Liver (tissue), 8 donors: ENCODE measurements at regions not wholly inside any gene's neighbourhood (a gene's known extent, or its start where the extent isn't known, plus 50 kb on each side); places are given as distances from the start of the nearest gene placed in this dataset.

Experiments
- DNase-seq: peaks from one replicate; pipeline ENCODE4 v3.0.0-alpha.2; 2017; ENCODE audit warnings: low spot score
- H3K27ac ChIP-seq, 2 donors: one replicate each; pipeline ENCODE4 v1.7.0; 2013; ENCODE audit warnings: inconsistent platforms in 2 of 2, low read length in 2 of 2, control low read depth in 1 of 2, low read depth in 1 of 2, mild to moderate bottlenecking in 1 of 2
- H3K27me3 ChIP-seq, 4 donors: one replicate each; pipeline versions ENCODE4 v1.6.1 to v1.7.0; 2013; ENCODE audit warnings: low read length in 3 of 4, inconsistent platforms in 1 of 4, mild to moderate bottlenecking in 1 of 4, moderate library complexity in 1 of 4; ENCODE audit not compliant: control insufficient read depth in 4 of 4, insufficient read depth in 4 of 4
- H3K36me3 ChIP-seq, 4 donors: one replicate each; pipeline versions ENCODE4 v1.6.1 to v1.7.0; 2013; ENCODE audit warnings: low read length in 3 of 4, mild to moderate bottlenecking in 3 of 4, low read depth in 1 of 4, moderate library complexity in 1 of 4; ENCODE audit not compliant: control insufficient read depth in 4 of 4, insufficient read depth in 3 of 4
- H3K4me1 ChIP-seq, 4 donors: one replicate each; pipeline versions ENCODE4 v1.6.1 to v1.7.0; 2013; ENCODE audit warnings: low read length in 3 of 4, mild to moderate bottlenecking in 3 of 4, moderate library complexity in 1 of 4; ENCODE audit not compliant: control insufficient read depth in 4 of 4, insufficient read depth in 4 of 4
- H3K4me3 ChIP-seq, 3 donors: one replicate each; pipeline versions ENCODE4 v1.6.1 to v1.7.0; 2013; ENCODE audit warnings: low read length in 3 of 3, control low read depth in 1 of 3, low read depth in 1 of 3, mild to moderate bottlenecking in 1 of 3
- H3K9ac ChIP-seq, 2 donors: one replicate each; pipeline ENCODE4 v1.7.0; 2013; ENCODE audit warnings: low read length in 2 of 2, mild to moderate bottlenecking in 2 of 2, moderate library complexity in 2 of 2, control low read depth in 1 of 2, low read depth in 1 of 2
- H3K9me3 ChIP-seq, 4 donors: one replicate each; pipeline versions ENCODE4 v1.6.1 to v1.7.0; 2013; ENCODE audit warnings: low read length in 3 of 4; ENCODE audit not compliant: control insufficient read depth in 4 of 4
- EGR1 ChIP-seq, 2 donors: IDR thresholded peaks; 2 replicates each; pipeline ENCODE4 v1.6.1; 2016 to 2018; ENCODE audit warnings: antibody characterized with exemption in 2 of 2, low read depth in 2 of 2
- FOXA1 ChIP-seq: IDR thresholded peaks from 2 replicates; pipeline ENCODE4 v1.6.1; 2016; ENCODE audit warnings: antibody characterized with exemption
- FOXA2 ChIP-seq: IDR thresholded peaks from 2 replicates; pipeline ENCODE4 v1.6.1; 2016; ENCODE audit warnings: antibody characterized with exemption
- GABPA ChIP-seq, 2 donors: IDR thresholded peaks in 1 of 2; conservative IDR thresholded peaks in 1 of 2; 2 replicates each; pipeline ENCODE4 v1.6.1; 2016; ENCODE audit warnings: antibody characterized with exemption in 2 of 2, mild to moderate bottlenecking in 1 of 2, moderate library complexity in 1 of 2
- HNF4G ChIP-seq: IDR thresholded peaks from 2 replicates; pipeline ENCODE4 v1.6.1; 2016; ENCODE audit warnings: antibody characterized with exemption
- JUND ChIP-seq, 2 donors: IDR thresholded peaks; 2 replicates each; pipeline ENCODE4 v1.6.1; 2016; ENCODE audit warnings: antibody characterized with exemption in 2 of 2
- NR2F2 ChIP-seq: IDR thresholded peaks from 2 replicates; pipeline ENCODE4 v1.6.1; 2016; ENCODE audit warnings: antibody characterized with exemption
- RAD21 ChIP-seq, 2 donors: IDR thresholded peaks; 2 replicates each; pipeline ENCODE4 v1.6.1; 2016; ENCODE audit warnings: antibody characterized with exemption in 2 of 2, mild to moderate bottlenecking in 2 of 2
- RXRA ChIP-seq, 2 donors: IDR thresholded peaks; 2 replicates each; pipeline ENCODE4 v1.6.1; 2017 to 2018; ENCODE audit warnings: antibody characterized with exemption in 2 of 2, mild to moderate bottlenecking in 1 of 2
- SP1 ChIP-seq: IDR thresholded peaks from 2 replicates; pipeline ENCODE4 v1.6.1; 2018; ENCODE audit warnings: antibody characterized with exemption, mild to moderate bottlenecking
- TAF1 ChIP-seq: conservative IDR thresholded peaks from 2 replicates; pipeline ENCODE4 v1.6.1; 2016; ENCODE audit warnings: antibody characterized with exemption, mild to moderate bottlenecking
- YY1 ChIP-seq: IDR thresholded peaks from 2 replicates; pipeline ENCODE4 v1.6.1; 2016; ENCODE audit warnings: antibody characterized with exemption, mild to moderate bottlenecking
- WGBS: extraction: QIAGEN DNeasy Blood & Tissue Kit; methylation state at CpG from one replicate; pipeline ENCODE4 v1.1.7; 2013; 5-methylcytosine and 5-hydroxymethylcytosine counted together
- TF ChIP-seq, protein P1 (sequence below): IDR thresholded peaks from 2 replicates; pipeline ENCODE4 v1.6.1; 2016; ENCODE audit warnings: antibody characterized with exemption
- TF ChIP-seq, protein P2 (sequence below): IDR thresholded peaks from 2 replicates; pipeline ENCODE4 v1.6.1; 2016; ENCODE audit warnings: antibody characterized with exemption
- TF ChIP-seq, protein P3 (sequence below): IDR thresholded peaks from 2 replicates; pipeline ENCODE4 v1.6.1; 2016; ENCODE audit warnings: antibody characterized with exemption, mild to moderate bottlenecking
- TF ChIP-seq, protein P4 (sequence below): fragments of 150-350 bp; IDR thresholded peaks from 2 replicates; pipeline ENCODE4 v1.5.1; 2017; ENCODE audit warnings: improper control_type of control experiment, low read depth, low read length; ENCODE audit not compliant: missing input control
- donor health status: healthy.
- donor health status: healthy.
- donor health status: healthy.
- donor health status: healthy.
- donor health status: healthy.

DNA sequence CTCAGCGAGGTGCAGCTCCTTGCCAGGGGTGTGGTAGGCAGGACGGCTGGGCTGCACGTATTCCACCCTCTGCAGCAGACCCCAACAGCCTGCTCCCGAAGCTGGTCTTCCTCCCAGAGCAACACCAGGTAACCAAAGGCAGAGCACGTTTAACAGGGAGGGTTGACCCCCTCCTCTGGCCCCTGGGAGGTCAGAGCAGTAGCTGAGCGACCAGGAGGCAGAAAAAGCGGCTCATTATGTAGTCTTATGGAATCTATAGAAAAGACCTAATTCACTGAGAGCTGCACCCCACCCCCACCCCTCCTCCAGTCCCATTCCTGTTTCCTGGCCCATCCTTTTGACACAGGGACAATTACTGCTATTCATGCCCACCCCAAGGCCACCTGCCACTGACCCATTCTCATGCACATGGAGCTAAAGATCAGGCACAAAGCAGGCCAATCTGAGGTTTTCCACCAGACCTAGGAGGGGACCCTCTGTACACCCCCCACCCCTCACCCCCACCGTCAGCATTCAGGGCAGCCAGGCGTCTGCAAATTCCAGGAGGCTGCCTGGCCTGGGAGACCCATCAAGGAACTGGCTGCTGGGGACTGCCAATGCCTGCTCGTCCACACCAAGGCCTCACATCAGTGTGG lies 60.9 kb upstream of the FZD7 start:
- no peak overlapping the region for H3K4me3 ChIP-seq
- no peak for DNase-seq
- H3K27me3 ChIP-seq = no peaks in the 10 kb centered on the region
- 84% methylated on average over 10 of the region's 10 CpGs for WGBS
- H3K4me1 ChIP-seq = peaks cover 0 to 3% (median 0%) of the 10 kb centered on the region in 4 donors
- H3K36me3 ChIP-seq = no peaks in the 10 kb centered on the region
- TF ChIP-seq GABPA (IDR thresholded peaks at IDR 0.05 in 1 of 2, conservative IDR thresholded peaks at IDR 0.05 in 1 of 2) (no peak), RAD21 (IDR thresholded peaks at IDR 0.05) (no peak), NR2F2 (no peak), JUND (IDR thresholded peaks at IDR 0.05) (no peak), RXRA (IDR thresholded peaks at IDR 0.05) (no peak), FOXA2 (no peak), FOXA1 (no peak), TAF1 (no peak), YY1 (no peak), HNF4G (no peak), EGR1 (IDR thresholded peaks at IDR 0.05; ENCODE audit: low read depth in 2 of 2) (no peak)
- TF ChIP-seq, protein P1, sequence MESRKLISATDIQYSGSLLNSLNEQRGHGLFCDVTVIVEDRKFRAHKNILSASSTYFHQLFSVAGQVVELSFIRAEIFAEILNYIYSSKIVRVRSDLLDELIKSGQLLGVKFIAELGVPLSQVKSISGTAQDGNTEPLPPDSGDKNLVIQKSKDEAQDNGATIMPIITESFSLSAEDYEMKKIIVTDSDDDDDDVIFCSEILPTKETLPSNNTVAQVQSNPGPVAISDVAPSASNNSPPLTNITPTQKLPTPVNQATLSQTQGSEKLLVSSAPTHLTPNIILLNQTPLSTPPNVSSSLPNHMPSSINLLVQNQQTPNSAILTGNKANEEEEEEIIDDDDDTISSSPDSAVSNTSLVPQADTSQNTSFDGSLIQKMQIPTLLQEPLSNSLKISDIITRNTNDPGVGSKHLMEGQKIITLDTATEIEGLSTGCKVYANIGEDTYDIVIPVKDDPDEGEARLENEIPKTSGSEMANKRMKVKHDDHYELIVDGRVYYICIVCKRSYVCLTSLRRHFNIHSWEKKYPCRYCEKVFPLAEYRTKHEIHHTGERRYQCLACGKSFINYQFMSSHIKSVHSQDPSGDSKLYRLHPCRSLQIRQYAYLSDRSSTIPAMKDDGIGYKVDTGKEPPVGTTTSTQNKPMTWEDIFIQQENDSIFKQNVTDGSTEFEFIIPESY = no peak
- TF ChIP-seq, protein P2, sequence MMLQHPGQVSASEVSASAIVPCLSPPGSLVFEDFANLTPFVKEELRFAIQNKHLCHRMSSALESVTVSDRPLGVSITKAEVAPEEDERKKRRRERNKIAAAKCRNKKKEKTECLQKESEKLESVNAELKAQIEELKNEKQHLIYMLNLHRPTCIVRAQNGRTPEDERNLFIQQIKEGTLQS = no peak
- TF ChIP-seq, protein P3, sequence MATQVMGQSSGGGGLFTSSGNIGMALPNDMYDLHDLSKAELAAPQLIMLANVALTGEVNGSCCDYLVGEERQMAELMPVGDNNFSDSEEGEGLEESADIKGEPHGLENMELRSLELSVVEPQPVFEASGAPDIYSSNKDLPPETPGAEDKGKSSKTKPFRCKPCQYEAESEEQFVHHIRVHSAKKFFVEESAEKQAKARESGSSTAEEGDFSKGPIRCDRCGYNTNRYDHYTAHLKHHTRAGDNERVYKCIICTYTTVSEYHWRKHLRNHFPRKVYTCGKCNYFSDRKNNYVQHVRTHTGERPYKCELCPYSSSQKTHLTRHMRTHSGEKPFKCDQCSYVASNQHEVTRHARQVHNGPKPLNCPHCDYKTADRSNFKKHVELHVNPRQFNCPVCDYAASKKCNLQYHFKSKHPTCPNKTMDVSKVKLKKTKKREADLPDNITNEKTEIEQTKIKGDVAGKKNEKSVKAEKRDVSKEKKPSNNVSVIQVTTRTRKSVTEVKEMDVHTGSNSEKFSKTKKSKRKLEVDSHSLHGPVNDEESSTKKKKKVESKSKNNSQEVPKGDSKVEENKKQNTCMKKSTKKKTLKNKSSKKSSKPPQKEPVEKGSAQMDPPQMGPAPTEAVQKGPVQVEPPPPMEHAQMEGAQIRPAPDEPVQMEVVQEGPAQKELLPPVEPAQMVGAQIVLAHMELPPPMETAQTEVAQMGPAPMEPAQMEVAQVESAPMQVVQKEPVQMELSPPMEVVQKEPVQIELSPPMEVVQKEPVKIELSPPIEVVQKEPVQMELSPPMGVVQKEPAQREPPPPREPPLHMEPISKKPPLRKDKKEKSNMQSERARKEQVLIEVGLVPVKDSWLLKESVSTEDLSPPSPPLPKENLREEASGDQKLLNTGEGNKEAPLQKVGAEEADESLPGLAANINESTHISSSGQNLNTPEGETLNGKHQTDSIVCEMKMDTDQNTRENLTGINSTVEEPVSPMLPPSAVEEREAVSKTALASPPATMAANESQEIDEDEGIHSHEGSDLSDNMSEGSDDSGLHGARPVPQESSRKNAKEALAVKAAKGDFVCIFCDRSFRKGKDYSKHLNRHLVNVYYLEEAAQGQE = no peak
- TF ChIP-seq, protein P4, sequence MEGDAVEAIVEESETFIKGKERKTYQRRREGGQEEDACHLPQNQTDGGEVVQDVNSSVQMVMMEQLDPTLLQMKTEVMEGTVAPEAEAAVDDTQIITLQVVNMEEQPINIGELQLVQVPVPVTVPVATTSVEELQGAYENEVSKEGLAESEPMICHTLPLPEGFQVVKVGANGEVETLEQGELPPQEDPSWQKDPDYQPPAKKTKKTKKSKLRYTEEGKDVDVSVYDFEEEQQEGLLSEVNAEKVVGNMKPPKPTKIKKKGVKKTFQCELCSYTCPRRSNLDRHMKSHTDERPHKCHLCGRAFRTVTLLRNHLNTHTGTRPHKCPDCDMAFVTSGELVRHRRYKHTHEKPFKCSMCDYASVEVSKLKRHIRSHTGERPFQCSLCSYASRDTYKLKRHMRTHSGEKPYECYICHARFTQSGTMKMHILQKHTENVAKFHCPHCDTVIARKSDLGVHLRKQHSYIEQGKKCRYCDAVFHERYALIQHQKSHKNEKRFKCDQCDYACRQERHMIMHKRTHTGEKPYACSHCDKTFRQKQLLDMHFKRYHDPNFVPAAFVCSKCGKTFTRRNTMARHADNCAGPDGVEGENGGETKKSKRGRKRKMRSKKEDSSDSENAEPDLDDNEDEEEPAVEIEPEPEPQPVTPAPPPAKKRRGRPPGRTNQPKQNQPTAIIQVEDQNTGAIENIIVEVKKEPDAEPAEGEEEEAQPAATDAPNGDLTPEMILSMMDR = no peak
- H3K27ac ChIP-seq = no peak overlapping the region
- no peaks in the 10 kb centered on the region for H3K9me3 ChIP-seq
- H3K9ac ChIP-seq = no peak overlapping the region

DNA sequence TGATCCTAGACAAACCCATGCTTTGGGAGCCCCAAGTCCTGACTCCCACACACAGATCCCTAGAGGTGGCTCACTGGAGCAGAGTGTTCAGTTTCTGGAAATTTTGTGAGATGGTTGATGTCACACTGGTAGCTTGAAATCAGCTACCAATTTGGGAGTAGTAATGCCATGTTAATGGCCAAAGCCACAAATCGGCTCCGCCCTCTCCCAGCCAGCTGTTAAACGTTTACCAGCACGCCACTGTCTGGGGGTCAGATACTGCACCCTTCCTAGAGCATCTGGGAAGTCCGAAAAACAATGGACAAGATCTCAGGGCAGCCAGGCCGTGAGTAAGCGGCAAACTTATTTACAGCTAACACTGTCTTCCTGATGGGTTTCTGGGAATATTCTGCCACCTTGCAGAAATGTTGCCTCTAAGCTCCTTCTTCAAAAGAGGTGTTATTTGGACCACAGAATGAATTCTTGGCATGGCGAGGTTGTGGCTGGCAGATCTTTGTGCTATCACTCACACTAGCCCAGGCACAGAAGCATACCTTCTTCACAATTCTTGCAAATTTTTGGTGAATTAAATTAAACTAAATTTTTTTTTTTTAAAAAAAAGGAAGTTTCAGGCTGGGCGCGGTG lies 60.2 kb upstream of the FZD7 start:
- TF ChIP-seq FOXA2 (no peak), RAD21 (IDR thresholded peaks at IDR 0.05) (no peak), RXRA (IDR thresholded peaks at IDR 0.05) (no peak), FOXA1 (no peak), SP1 (no peak), GABPA (IDR thresholded peaks at IDR 0.05 in 1 of 2, conservative IDR thresholded peaks at IDR 0.05 in 1 of 2) (no peak)
- TF ChIP-seq, protein P4 = no peak
- H3K9ac ChIP-seq = no peak overlapping the region
- no peaks in the 10 kb centered on the region for H3K27me3 ChIP-seq
- no peak overlapping the region for H3K27ac ChIP-seq
- no peak for DNase-seq
- WGBS = 88% methylated on average over 10 of the region's 10 CpGs
- peaks cover 0 to 3% (median 0%) of the 10 kb centered on the region in 4 donors for H3K4me1 ChIP-seq
- no peak overlapping the region for H3K4me3 ChIP-seq
- H3K36me3 ChIP-seq = no peaks in the 10 kb centered on the region
- H3K9me3 ChIP-seq = no peaks in the 10 kb centered on the region
